Right atrium auricular region (tissue), 2 donors: ENCODE measurements at regions not wholly inside any gene's neighbourhood (a gene's known extent, or its start where the extent isn't known, plus 50 kb on each side); places are given as distances from the start of the nearest gene placed in this dataset.

ENCODE experiments used
- DNase-seq: peaks from one replicate; pipeline ENCODE4 v3.0.0-alpha.2; 2019; ENCODE audit warnings: low spot score
- H3K27ac ChIP-seq, 2 donors: fragments of 200-600 bp; sonication (generic); 1 replicate in 1 of 2; 2 replicates in 1 of 2; pipeline ENCODE4 v1.5.1; 2016 to 2019
- H3K27me3 ChIP-seq, 2 donors: fragments of 200-600 bp; sonication (generic); one replicate each; pipeline versions ENCODE4 v1.5.1 to v1.6.0; 2017 to 2019
- H3K36me3 ChIP-seq: fragments of 200-600 bp; sonication (generic); one replicate; pipeline ENCODE4 v1.5.1; 2016
- H3K4me1 ChIP-seq, 2 donors: fragments of 200-600 bp; sonication (generic); one replicate each; pipeline versions ENCODE4 v1.5.1 to v1.6.0; 2017 to 2019
- H3K4me3 ChIP-seq, 2 donors: fragments of 200-600 bp; sonication (generic); 1 replicate in 1 of 2; 2 replicates in 1 of 2; pipeline ENCODE4 v1.5.1; 2017 to 2019; ENCODE audit warnings: mild to moderate bottlenecking in 1 of 2, moderate library complexity in 1 of 2
- H3K9me3 ChIP-seq, 2 donors: fragments of 200-600 bp; sonication (generic); one replicate each; pipeline ENCODE4 v1.5.1; 2019
- TF ChIP-seq, protein P1 (sequence below), 2 donors: fragments of 200-600 bp; sonication (generic); IDR thresholded peaks; one replicate each; pipeline ENCODE4 v1.5.1; 2019; ENCODE audit warnings: antibody characterized with exemption in 2 of 2

GRCh38 chr2:220309215-220309614 lies 681.8 kb downstream of the SLC4A3 start:
- peaks cover 0 to 12% of the 10 kb centered on the region in 2 donors for H3K4me1 ChIP-seq

DNA sequence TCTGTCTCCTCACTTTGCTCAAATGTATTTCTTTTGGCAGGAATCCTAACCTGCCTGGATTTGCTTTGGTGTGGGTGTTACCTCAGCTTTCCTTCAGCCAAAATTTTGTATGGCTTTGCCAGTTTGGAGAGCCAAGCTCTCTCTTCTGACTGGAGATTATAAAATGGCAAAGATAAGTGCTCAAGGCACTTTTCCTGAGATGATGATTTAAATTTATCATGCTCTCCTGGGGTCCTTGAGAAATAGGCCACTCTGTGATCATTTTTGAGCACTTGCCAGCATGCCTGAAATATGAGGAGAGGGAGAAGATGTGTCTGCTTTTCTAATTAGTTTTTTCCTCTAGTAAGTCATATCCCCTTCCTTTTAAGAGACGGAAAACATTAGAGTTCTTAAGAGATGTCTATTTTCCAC lies 683.0 kb downstream of the SLC4A3 start:
- Histone ChIP-seq H3K9me3 (no peaks in the 10 kb centered on the region), H3K36me3 (no peaks in the 10 kb centered on the region), H3K4me1 (peaks cover 0 to 12% of the 10 kb centered on the region in 2 donors), H3K4me3 (no peak overlapping the region), H3K27ac (no peak overlapping the region), H3K27me3 (no peaks in the 10 kb centered on the region)
- TF ChIP-seq, protein P1, sequence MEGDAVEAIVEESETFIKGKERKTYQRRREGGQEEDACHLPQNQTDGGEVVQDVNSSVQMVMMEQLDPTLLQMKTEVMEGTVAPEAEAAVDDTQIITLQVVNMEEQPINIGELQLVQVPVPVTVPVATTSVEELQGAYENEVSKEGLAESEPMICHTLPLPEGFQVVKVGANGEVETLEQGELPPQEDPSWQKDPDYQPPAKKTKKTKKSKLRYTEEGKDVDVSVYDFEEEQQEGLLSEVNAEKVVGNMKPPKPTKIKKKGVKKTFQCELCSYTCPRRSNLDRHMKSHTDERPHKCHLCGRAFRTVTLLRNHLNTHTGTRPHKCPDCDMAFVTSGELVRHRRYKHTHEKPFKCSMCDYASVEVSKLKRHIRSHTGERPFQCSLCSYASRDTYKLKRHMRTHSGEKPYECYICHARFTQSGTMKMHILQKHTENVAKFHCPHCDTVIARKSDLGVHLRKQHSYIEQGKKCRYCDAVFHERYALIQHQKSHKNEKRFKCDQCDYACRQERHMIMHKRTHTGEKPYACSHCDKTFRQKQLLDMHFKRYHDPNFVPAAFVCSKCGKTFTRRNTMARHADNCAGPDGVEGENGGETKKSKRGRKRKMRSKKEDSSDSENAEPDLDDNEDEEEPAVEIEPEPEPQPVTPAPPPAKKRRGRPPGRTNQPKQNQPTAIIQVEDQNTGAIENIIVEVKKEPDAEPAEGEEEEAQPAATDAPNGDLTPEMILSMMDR (IDR thresholded peaks at IDR 0.05): no peak
- no peak for DNase-seq

More at GRCh38 chr2:220309215-220309614, 681.8 kb downstream of the SLC4A3 start:
- no peaks in the 10 kb centered on the region for H3K9me3 ChIP-seq
- H3K27ac ChIP-seq: no peak overlapping the region
- H3K4me3 ChIP-seq: no peak overlapping the region
- H3K36me3 ChIP-seq: no peaks in the 10 kb centered on the region
- H3K27me3 ChIP-seq: no peaks in the 10 kb centered on the region
- TF ChIP-seq, protein P1 (IDR thresholded peaks at IDR 0.05): no peak
- no peak for DNase-seq

- Histone ChIP-seq H3K36me3 (no peaks in the 10 kb centered on the region), H3K27me3 (no peaks in the 10 kb centered on the region), H3K27ac (no peak overlapping the region), H3K4me3 (no peak overlapping the region), H3K9me3 (no peaks in the 10 kb centered on the region), H3K4me1 (peaks cover 0 to 10% of the 10 kb centered on the region in 2 donors)
- TF ChIP-seq, protein P1 (IDR thresholded peaks at IDR 0.05): no peak
- DNase-seq: no peak
Observed at GRCh38 chr2:220315098-220315823, 687.8 kb downstream of the SLC4A3 start.

- H3K4me1 ChIP-seq: no peaks in the 10 kb centered on the region
- TF ChIP-seq, protein P1 (IDR thresholded peaks at IDR 0.05): no peak
- H3K27ac ChIP-seq: no peak overlapping the region
- no peaks in the 10 kb centered on the region for H3K36me3 ChIP-seq
- no peak for DNase-seq
- H3K27me3 ChIP-seq: no peaks in the 10 kb centered on the region
- no peak overlapping the region for H3K4me3 ChIP-seq
- no peaks in the 10 kb centered on the region for H3K9me3 ChIP-seq
Observed at GRCh38 chr2:220318037-220318436, 690.6 kb downstream of the SLC4A3 start.

DNA sequence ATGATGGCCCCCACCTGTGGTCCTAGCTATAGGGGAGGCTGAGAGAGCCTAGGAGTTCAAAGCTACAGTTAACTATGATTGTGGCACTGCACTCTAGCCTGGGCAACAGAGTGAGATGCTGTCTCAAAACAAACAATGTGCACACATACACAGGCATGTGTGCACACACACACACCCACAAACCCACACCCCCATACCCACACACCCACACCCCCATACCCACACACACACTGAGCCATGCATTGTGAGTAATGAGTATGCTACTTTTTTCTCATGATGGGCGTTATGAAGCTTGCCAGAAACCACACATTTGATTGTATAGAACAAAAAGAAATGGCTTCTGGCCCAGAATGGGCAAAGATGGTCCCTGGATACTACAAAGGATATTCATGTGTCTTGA lies 691.1 kb downstream of the SLC4A3 start:
- DNase-seq: no peak
- Histone ChIP-seq H3K27ac (no peak overlapping the region), H3K4me3 (no peak overlapping the region), H3K4me1 (no peaks in the 10 kb centered on the region), H3K9me3 (no peaks in the 10 kb centered on the region), H3K27me3 (no peaks in the 10 kb centered on the region), H3K36me3 (no peaks in the 10 kb centered on the region)
- TF ChIP-seq, protein P1 (IDR thresholded peaks at IDR 0.05): no peak

DNA sequence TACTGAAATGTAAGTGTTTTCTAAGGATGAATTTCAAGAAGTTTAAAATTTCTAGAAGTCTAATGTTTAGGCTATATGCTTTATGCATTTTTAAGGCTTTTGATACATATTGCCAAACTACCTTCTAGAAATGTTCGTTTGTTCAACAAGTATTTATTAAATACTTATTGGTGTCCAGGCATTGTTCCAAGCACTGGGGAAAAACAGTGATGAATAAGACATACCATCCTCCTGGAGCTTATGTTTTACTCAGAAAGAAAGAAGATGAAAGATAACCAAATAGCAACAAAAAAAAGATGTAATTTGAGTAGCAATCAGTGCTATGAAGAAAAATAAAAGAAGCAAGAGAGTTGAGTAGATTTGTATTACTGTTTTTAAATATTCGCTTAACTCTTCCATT lies 692.9 kb downstream of the SLC4A3 start:
- H3K4me3 ChIP-seq: no peak overlapping the region
- no peaks in the 10 kb centered on the region for H3K9me3 ChIP-seq
- no peaks in the 10 kb centered on the region for H3K4me1 ChIP-seq
- DNase-seq: no peak
- no peak overlapping the region for H3K27ac ChIP-seq
- no peaks in the 10 kb centered on the region for H3K36me3 ChIP-seq
- H3K27me3 ChIP-seq: no peaks in the 10 kb centered on the region
- TF ChIP-seq, protein P1 (IDR thresholded peaks at IDR 0.05): no peak
